HEK293 (cell line): ENCODE measurements at regions not wholly inside any gene's neighbourhood (a gene's known extent, or its start where the extent isn't known, plus 50 kb on each side); places are given as distances from the start of the nearest gene placed in this dataset.

Experiments used
- CTCF ChIP-seq: fragments of 450-650 bp; formaldehyde crosslinking; IDR thresholded peaks from 2 replicates; pipeline ENCODE4 v1.5.1; 2016; ENCODE audit warnings: missing biosample characterization, missing genetic modification characterization
- ZNF404 ChIP-seq: fragments of 450-650 bp; formaldehyde crosslinking; IDR thresholded peaks from 2 replicates; pipeline ENCODE4 v1.5.1; 2017; ENCODE audit warnings: missing biosample characterization, missing genetic modification characterization

- TF ChIP-seq CTCF (tag by site-specific recombination) (no peak), ZNF404 (tag by site-specific recombination) (no peak)
These were observed 114.8 kb upstream of the C16orf82 start for GRCh38 chr16:26951950-26952349.
